ENCODE measurements at regions not wholly inside any gene's neighbourhood (a gene's known extent, or its start where the extent isn't known, plus 50 kb on each side); places are given as distances from the start of the nearest gene placed in this dataset.

DNA sequence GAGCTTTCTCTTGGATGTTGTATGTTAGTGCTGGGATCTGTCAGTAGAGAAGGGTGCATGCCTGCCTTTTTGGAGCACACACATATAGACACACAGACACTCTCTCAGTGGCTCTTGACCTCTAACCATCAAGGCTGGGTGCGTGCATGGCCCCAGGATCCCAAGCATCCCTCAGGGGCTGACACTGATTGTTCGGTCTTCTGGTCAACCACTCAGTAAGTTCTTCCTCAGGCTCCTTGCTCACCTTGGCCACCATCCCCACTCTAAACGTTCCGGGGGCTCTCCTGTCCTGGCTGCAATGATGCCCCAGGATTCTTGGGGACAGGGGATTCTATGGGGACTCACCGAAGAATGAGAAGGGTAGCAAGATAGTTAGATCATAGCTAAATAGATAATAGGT is 179.6 kb downstream of the SHOX start:
- TF ChIP-seq, protein P1, sequence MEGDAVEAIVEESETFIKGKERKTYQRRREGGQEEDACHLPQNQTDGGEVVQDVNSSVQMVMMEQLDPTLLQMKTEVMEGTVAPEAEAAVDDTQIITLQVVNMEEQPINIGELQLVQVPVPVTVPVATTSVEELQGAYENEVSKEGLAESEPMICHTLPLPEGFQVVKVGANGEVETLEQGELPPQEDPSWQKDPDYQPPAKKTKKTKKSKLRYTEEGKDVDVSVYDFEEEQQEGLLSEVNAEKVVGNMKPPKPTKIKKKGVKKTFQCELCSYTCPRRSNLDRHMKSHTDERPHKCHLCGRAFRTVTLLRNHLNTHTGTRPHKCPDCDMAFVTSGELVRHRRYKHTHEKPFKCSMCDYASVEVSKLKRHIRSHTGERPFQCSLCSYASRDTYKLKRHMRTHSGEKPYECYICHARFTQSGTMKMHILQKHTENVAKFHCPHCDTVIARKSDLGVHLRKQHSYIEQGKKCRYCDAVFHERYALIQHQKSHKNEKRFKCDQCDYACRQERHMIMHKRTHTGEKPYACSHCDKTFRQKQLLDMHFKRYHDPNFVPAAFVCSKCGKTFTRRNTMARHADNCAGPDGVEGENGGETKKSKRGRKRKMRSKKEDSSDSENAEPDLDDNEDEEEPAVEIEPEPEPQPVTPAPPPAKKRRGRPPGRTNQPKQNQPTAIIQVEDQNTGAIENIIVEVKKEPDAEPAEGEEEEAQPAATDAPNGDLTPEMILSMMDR (IDR thresholded peaks at IDR 0.05 in 8 of 11, conservative IDR thresholded peaks at IDR 0.05 in 3 of 11) = no peak
- no peak for TF ChIP-seq POLR2A (IDR thresholded peaks at IDR 0.05)
